Activated CD8-positive, alpha-beta memory T cell treated with anti-CD3 and anti-CD28 coated beads, Interleukin-2, amount 10 ng/mL, durations not matched to agents 7 days and 5 days (primary cell): ENCODE measurements at regions not wholly inside any gene's neighbourhood (a gene's known extent, or its start where the extent isn't known, plus 50 kb on each side); places are given as distances from the start of the nearest gene placed in this dataset.
A peak's percentile ranks its signal among the peaks of the same experiment; 100 is the strongest.
"Not testable (repeated sequence)": the region's sequence is repeated elsewhere in the genome, so short reads cannot be mapped to it uniquely, and the experiment has no call there.

Experiments
- ATAC-seq: fragments of 150-1000 bp; cut with Tn5 transposase; one replicate; pipeline ENCODE4 v1.10.0; 2021; ENCODE audit warnings: moderate library complexity
- CTCF ChIA-PET: fragments of 350-600 bp; sonication (Branson Sonifier 250); formaldehyde crosslinking; loops from one replicate; lab custom pipeline; 2021; ENCODE audit warnings: antibody characterized with exemption; lab: Charles Lee
- DNase-seq: peaks from one replicate; pipeline ENCODE4 v3.0.0-alpha.2; 2020
- H3K27ac Mint-ChIP-seq: one replicate; pipeline ENCODE4 v1.8.0; 2021; ENCODE audit warnings: mild to moderate bottlenecking, mixed read lengths
- H3K27me3 Mint-ChIP-seq: one replicate; pipeline ENCODE4 v1.8.0; 2021; ENCODE audit warnings: mixed read lengths
- H3K36me3 Mint-ChIP-seq: one replicate; pipeline ENCODE4 v1.8.0; 2021; ENCODE audit warnings: mild to moderate bottlenecking, mixed read lengths
- H3K4me1 Mint-ChIP-seq: one replicate; pipeline ENCODE4 v1.8.0; 2021; ENCODE audit warnings: mixed read lengths
- H3K4me3 Mint-ChIP-seq: one replicate; pipeline ENCODE4 v1.8.0; 2021; ENCODE audit warnings: mild to moderate bottlenecking, moderate library complexity, mixed read lengths
- H3K9me3 Mint-ChIP-seq: one replicate; pipeline ENCODE4 v1.8.0; 2022; ENCODE audit warnings: low read depth, mixed read lengths

DNA sequence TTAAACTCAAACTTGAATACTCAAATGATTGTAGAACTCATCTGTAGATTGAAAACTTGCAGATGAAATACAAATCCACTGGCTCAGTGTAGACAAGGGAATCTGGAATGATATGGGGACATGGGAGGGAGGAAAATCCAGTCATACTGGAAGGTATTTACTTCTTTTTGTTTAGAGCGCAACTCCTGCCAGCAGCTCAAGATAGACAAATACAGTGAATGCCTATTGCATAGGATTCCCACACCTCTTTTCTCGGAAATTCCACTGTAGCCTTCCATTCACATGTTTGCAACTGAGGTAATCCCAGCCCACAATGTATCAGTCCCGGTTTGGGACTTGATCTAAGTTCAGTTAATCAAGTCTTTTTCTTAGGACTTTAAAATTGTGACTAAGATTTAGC, 311.2 kb downstream of the PTPRC start:
- CTCF ChIA-PET: no interaction called here
- no peaks in the 10 kb centered on the region for H3K4me1 Mint-ChIP-seq
- no peak for ATAC-seq
- peaks cover 4% of the 10 kb centered on the region for H3K36me3 Mint-ChIP-seq
- no peak for DNase-seq
- no peaks in the 10 kb centered on the region for H3K27me3 Mint-ChIP-seq
- H3K27ac Mint-ChIP-seq: no peak overlapping the region
- H3K4me3 Mint-ChIP-seq: no peak overlapping the region
- H3K9me3 Mint-ChIP-seq: peaks cover 3% of the 10 kb centered on the region

GRCh38 chr1:198955085-198955484, 316.2 kb downstream of the PTPRC start:
- CTCF ChIA-PET: no interaction called here

GRCh38 chr1:198957044-198957443, 318.2 kb downstream of the PTPRC start:
- Mint-ChIP-seq H3K27me3 (no peaks in the 10 kb centered on the region), H3K4me3 (no peak overlapping the region), H3K27ac (no peak overlapping the region), H3K36me3 (peaks cover 20% of the 10 kb centered on the region), H3K4me1 (peaks cover 12% of the 10 kb centered on the region), H3K9me3 (peaks cover 8% of the 10 kb centered on the region)
- no peak for DNase-seq
- ATAC-seq: no peak
- CTCF ChIA-PET: no interaction called here

More at GRCh38 chr1:198955085-198955484, 316.2 kb downstream of the PTPRC start:
- ATAC-seq (no peak), DNase-seq (no peak)
- peaks cover 20% of the 10 kb centered on the region for H3K36me3 Mint-ChIP-seq
- H3K27me3 Mint-ChIP-seq: no peaks in the 10 kb centered on the region
- no peak overlapping the region for H3K4me3 Mint-ChIP-seq
- H3K4me1 Mint-ChIP-seq: peaks cover 12% of the 10 kb centered on the region
- H3K9me3 Mint-ChIP-seq: peaks cover 8% of the 10 kb centered on the region
- no peak overlapping the region for H3K27ac Mint-ChIP-seq

GRCh38 chr1:198959032-198959431, 320.2 kb downstream of the PTPRC start:
- H3K9me3 Mint-ChIP-seq: peaks cover 17% of the 10 kb centered on the region
- DNase-seq (no peak), ATAC-seq (no peak)
- H3K36me3 Mint-ChIP-seq: peaks cover 32% of the 10 kb centered on the region
- no peak overlapping the region for H3K4me3 Mint-ChIP-seq
- CTCF ChIA-PET: no interaction called here
- H3K27ac Mint-ChIP-seq: no peak overlapping the region
- no peaks in the 10 kb centered on the region for H3K27me3 Mint-ChIP-seq
- H3K4me1 Mint-ChIP-seq: peaks cover 17% of the 10 kb centered on the region

- Mint-ChIP-seq H3K4me3 (no peak overlapping the region), H3K4me1 (peaks cover 17% of the 10 kb centered on the region), H3K27me3 (no peaks in the 10 kb centered on the region), H3K9me3 (peaks cover 15% of the 10 kb centered on the region), H3K27ac (no peak overlapping the region), H3K36me3 (peaks cover 32% of the 10 kb centered on the region)
- no peak for ATAC-seq
- CTCF ChIA-PET: no interaction called here
- no peak for DNase-seq
These were observed 320.8 kb downstream of the PTPRC start for GRCh38 chr1:198959676-198960075.

DNA sequence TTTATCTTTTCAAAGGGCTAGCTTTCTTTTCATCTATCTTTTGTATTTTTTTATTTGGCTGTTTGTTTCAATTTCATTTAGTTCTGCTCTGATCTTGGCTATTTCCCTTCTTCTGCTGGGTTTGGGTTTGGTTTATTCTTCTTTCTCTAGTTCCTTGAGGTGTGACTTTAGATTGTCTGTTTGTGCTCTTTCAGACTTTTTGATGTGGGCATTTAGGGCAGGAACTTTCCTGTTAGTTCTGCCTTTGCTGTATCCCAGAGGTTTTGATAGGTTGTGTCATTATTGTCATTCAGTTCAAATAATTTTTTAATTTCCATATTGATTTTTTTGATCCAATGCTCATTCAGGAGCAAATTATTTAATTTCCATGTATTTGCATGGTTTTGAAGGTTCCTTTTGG, 325.0 kb downstream of the PTPRC start:
- DNase-seq, H3K27ac Mint-ChIP-seq, CTCF ChIA-PET, H3K4me3 Mint-ChIP-seq, H3K27me3 Mint-ChIP-seq, ATAC-seq: not testable (repeated sequence)
- H3K36me3 Mint-ChIP-seq: peaks cover 35% of the 10 kb centered on the region
- peaks cover 14% of the 10 kb centered on the region for H3K9me3 Mint-ChIP-seq
- H3K4me1 Mint-ChIP-seq: peaks cover 18% of the 10 kb centered on the region

DNA sequence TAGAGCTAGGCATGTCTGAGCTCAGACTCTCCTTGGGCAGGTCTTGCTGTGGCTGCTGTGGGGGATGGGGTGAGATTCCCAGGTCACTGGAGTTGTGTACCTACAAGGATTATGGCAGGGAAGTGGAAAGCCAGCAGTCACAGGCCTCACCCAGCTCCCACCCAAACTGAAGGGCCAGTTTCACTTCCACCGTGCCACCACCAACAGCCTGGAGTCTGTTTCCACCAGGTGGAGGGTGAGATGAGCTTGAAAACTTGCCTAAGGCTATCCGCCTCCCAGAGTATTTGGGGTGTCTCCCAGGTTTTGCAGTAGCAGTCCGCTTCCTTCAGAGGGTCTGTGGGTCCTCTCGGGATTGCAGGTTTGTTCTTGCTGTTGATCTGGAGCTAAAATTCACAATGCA, 327.7 kb downstream of the PTPRC start:
- H3K27me3 Mint-ChIP-seq: no peaks in the 10 kb centered on the region
- peaks cover 7% of the 10 kb centered on the region for H3K4me1 Mint-ChIP-seq
- H3K27ac Mint-ChIP-seq: no peak overlapping the region
- CTCF ChIA-PET: no interaction called here
- peaks cover 35% of the 10 kb centered on the region for H3K36me3 Mint-ChIP-seq
- ATAC-seq (no peak), DNase-seq (no peak)
- H3K4me3 Mint-ChIP-seq: no peak overlapping the region
- H3K9me3 Mint-ChIP-seq: peaks cover 14% of the 10 kb centered on the region

DNA sequence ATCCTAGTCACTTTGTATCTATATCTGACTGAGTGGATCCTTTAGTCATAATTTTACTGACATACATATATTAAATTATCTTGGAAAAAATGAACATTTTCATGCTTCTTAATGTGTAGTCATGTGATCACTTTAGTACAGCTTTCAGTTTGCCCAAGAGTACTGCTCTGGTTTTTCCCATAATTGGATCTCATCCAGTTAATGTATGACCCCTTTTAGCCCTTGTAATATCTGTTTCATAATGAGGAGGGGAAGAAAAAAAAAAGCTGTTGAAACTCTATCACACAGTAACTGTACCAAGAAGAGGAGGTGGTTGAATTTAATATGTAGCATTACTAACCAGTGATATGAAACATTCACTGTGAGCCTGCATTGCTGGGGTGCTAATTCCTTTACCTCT, 328.7 kb downstream of the PTPRC start:
- Mint-ChIP-seq H3K4me3 (no peak overlapping the region), H3K9me3 (peaks cover 13% of the 10 kb centered on the region), H3K36me3 (peaks cover 35% of the 10 kb centered on the region), H3K27ac (no peak overlapping the region), H3K27me3 (no peaks in the 10 kb centered on the region), H3K4me1 (peaks cover 7% of the 10 kb centered on the region)
- CTCF ChIA-PET: no interaction called here
- DNase-seq: no peak
- no peak for ATAC-seq

GRCh38 chr1:198968866-198969265, 330.0 kb downstream of the PTPRC start:
- H3K4me1 Mint-ChIP-seq: peaks cover 2% of the 10 kb centered on the region

GRCh38 chr1:198969981-198970380, 331.1 kb downstream of the PTPRC start:
- H3K9me3 Mint-ChIP-seq: peaks cover 5% of the 10 kb centered on the region
- no peaks in the 10 kb centered on the region for H3K27me3 Mint-ChIP-seq
- CTCF ChIA-PET: no interaction called here
- H3K4me1 Mint-ChIP-seq: peaks cover 2% of the 10 kb centered on the region
- H3K27ac Mint-ChIP-seq: no peak overlapping the region
- ATAC-seq (no peak), DNase-seq (no peak)
- H3K36me3 Mint-ChIP-seq: peaks cover 21% of the 10 kb centered on the region
- no peak overlapping the region for H3K4me3 Mint-ChIP-seq

More at GRCh38 chr1:198968866-198969265, 330.0 kb downstream of the PTPRC start:
- Mint-ChIP-seq H3K9me3 (peaks cover 5% of the 10 kb centered on the region), H3K4me3 (no peak overlapping the region), H3K36me3 (peaks cover 24% of the 10 kb centered on the region), H3K27me3 (no peaks in the 10 kb centered on the region), H3K27ac (no peak overlapping the region)
- DNase-seq (no peak), ATAC-seq (no peak)
- CTCF ChIA-PET: no interaction called here

GRCh38 chr1:198970916-198971315, 332.1 kb downstream of the PTPRC start:
- Mint-ChIP-seq H3K36me3 (peaks cover 12% of the 10 kb centered on the region), H3K4me1 (peaks cover 8% of the 10 kb centered on the region), H3K9me3 (no peaks in the 10 kb centered on the region), H3K27me3 (no peaks in the 10 kb centered on the region), H3K4me3 (no peak overlapping the region), H3K27ac (no peak overlapping the region)
- ATAC-seq (no peak), DNase-seq (no peak)
- CTCF ChIA-PET: no interaction called here

DNA sequence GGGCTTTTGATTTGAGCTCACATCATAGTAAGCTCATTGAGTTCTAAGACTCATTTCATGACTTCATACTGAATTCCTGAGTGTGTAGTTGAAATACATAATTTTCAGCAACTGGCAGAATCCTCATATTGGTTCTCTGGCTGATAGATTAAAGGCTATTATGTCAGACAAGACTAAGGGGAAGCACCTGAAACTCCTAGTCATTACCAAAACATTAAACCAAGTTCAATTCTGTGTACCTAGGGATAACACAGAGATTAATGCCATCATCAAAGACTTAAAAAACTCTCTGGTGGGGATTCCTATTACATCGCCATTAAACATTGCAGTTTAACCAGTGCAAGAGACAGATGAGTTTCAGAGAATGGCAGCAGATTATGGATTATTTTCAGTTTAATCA, 339.1 kb downstream of the PTPRC start:
- Mint-ChIP-seq H3K4me3 (no peak overlapping the region), H3K9me3 (no peaks in the 10 kb centered on the region), H3K4me1 (peaks cover 21% of the 10 kb centered on the region), H3K27me3 (no peaks in the 10 kb centered on the region), H3K36me3 (peaks cover 20% of the 10 kb centered on the region), H3K27ac (no peak overlapping the region)
- CTCF ChIA-PET: no interaction called here
- ATAC-seq (no peak), DNase-seq (no peak)

DNA sequence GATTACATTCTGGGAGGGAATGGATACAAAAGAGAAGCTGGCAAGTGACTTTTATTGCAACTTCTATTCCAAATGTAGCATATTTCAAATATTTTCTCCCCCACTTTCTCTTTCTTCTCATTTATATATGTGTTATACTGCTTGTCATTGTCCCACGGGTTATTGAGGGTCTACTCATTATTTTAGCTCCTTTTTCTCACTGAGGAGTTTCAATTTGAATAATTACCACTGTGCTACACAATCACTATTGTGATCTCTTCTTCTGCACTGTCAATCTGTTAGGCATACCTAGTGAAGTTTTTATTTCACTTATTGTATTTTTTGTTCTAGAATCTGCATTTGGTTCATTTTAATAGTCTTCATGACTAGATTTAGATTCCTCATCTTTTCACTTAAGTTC, 339.7 kb downstream of the PTPRC start:
- CTCF ChIA-PET: no interaction called here
- Mint-ChIP-seq H3K9me3 (no peaks in the 10 kb centered on the region), H3K4me1 (peaks cover 22% of the 10 kb centered on the region), H3K27ac (no peak overlapping the region), H3K4me3 (no peak overlapping the region), H3K27me3 (no peaks in the 10 kb centered on the region), H3K36me3 (peaks cover 20% of the 10 kb centered on the region)
- ATAC-seq: peak; percentile 53
- DNase-seq: no peak

DNA sequence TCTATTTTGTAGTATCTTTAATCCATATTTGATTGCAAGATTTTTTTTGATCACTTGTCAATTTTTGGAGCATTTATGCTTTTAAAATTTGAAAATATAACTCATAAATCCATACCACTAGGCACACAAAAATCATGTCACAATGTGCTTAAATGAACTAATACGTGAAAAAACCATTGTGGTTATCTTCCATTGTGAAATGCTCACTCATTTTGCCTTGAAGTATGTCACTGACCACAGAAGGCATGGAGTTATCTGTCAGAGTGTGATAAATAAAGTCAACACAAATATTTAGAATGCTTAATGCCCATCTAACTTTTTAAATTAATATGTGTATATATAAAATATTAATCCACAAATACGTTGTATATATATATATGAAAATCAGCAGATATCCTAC, 347.2 kb downstream of the PTPRC start:
- Mint-ChIP-seq H3K27ac (no peak overlapping the region), H3K9me3 (peaks cover 5% of the 10 kb centered on the region), H3K4me1 (peaks cover 5% of the 10 kb centered on the region), H3K4me3 (no peak overlapping the region), H3K27me3 (no peaks in the 10 kb centered on the region), H3K36me3 (peaks cover 10% of the 10 kb centered on the region)
- no peak for DNase-seq
- ATAC-seq: no peak
- CTCF ChIA-PET: no interaction called here

- no peak for ATAC-seq
- Mint-ChIP-seq H3K36me3 (peaks cover 10% of the 10 kb centered on the region), H3K4me3 (no peak overlapping the region), H3K9me3 (peaks cover 5% of the 10 kb centered on the region), H3K4me1 (peaks cover 5% of the 10 kb centered on the region), H3K27me3 (no peaks in the 10 kb centered on the region), H3K27ac (no peak overlapping the region)
- no peak for DNase-seq
- CTCF ChIA-PET: no interaction called here
These were observed 347.6 kb downstream of the PTPRC start for GRCh38 chr1:198986442-198986841.
